ENCODE measurements at regions not wholly inside any gene's neighbourhood (a gene's known extent, or its start where the extent isn't known, plus 50 kb on each side); places are given as distances from the start of the nearest gene placed in this dataset.

DNA sequence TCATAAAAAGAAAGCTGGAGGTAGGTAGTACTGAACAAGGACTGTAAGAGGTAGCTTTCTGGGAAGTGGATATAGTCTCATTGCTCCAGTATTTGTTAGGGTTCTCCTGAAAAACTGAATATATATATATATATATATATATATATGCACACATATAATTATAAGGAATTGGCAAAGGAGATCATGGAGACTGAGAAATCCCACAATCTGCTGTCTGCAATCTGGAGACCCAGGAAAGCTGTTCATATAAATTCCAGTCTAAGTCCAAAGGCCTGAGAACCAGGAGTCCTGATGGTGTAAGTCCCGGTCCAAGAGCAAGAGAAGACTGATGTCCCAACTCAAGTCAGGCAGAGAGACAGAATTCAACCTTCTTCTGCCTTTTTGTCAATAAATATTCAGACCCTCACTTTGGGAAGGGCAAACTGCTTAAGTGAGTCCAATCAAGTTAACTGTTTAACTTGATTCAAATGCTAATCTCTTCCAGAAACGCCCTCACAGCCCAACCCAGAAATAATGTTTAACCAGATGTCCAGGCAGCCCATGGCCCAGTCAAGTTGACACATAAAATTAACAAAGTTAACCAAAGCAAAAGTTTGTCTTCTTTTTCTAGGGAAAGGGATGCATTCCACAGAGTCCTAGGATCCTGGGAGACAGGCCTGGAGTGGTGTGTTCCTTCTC, 225.3 kb upstream of the KAZN start:
- Histone ChIP-seq H3K27ac (ENCODE audit: low read depth, low read length, poor library complexity, severe bottlenecking) (no peak overlapping the region), H3K4me1 (ENCODE audit: insufficient read depth, low read length, poor library complexity, severe bottlenecking) (no peaks in the 10 kb centered on the region), H3K36me3 (ENCODE audit: insufficient read depth, low read length, poor library complexity, severe bottlenecking) (no peaks in the 10 kb centered on the region), H3K9me3 (ENCODE audit: low read depth, low read length, poor library complexity, severe bottlenecking) (no peaks in the 10 kb centered on the region), H3K27me3 (replicated peaks; ENCODE audit: insufficient read depth, low read depth, low read length, poor library complexity) (no peaks in the 10 kb centered on the region), H3K4me3 (ENCODE audit: low read depth, low read length, poor library complexity, severe bottlenecking) (no peak overlapping the region)
- CTCF ChIA-PET = no interaction called here
- TF ChIP-seq CTCF (conservative IDR thresholded peaks at IDR 0.05; ENCODE audit: low read depth, low read length) (no peak), EZH2 (IDR thresholded peaks at IDR 0.05; ENCODE audit: borderline replicate concordance, low read depth, low read length, poor library complexity, severe bottlenecking) (no peak)
- POLR2A ChIA-PET (ENCODE audit: low non-redundant PET) = no interaction called here
- intact Hi-C loops (cut with micrococcal nuclease; ENCODE audit: unreplicated experiment) = no loop called here
- BruUV-seq (replicated peaks) = no TSS peak
- no peak for DNase-seq (ENCODE audit: low spot score)

- DNase-seq (ENCODE audit: low spot score) = no peak
- no peak overlapping the region for H3K4me3 ChIP-seq (ENCODE audit: low read depth, low read length, poor library complexity, severe bottlenecking)
- TF ChIP-seq CTCF (conservative IDR thresholded peaks at IDR 0.05; ENCODE audit: low read depth, low read length) (no peak), EZH2 (IDR thresholded peaks at IDR 0.05; ENCODE audit: borderline replicate concordance, low read depth, low read length, poor library complexity, severe bottlenecking) (no peak)
- no TSS peak for BruUV-seq (replicated peaks)
- intact Hi-C loops (cut with micrococcal nuclease; ENCODE audit: unreplicated experiment) = no loop called here
- POLR2A ChIA-PET (ENCODE audit: low non-redundant PET) = no interaction called here
- CTCF ChIA-PET = no interaction called here
- H3K27me3 ChIP-seq (replicated peaks; ENCODE audit: insufficient read depth, low read depth, low read length, poor library complexity) = no peaks in the 10 kb centered on the region
- no peaks in the 10 kb centered on the region for H3K4me1 ChIP-seq (ENCODE audit: insufficient read depth, low read length, poor library complexity, severe bottlenecking)
- no peaks in the 10 kb centered on the region for H3K36me3 ChIP-seq (ENCODE audit: insufficient read depth, low read length, poor library complexity, severe bottlenecking)
- H3K9me3 ChIP-seq (ENCODE audit: low read depth, low read length, poor library complexity, severe bottlenecking) = peaks cover 1% of the 10 kb centered on the region
- H3K27ac ChIP-seq (ENCODE audit: low read depth, low read length, poor library complexity, severe bottlenecking) = no peak overlapping the region
These were observed 223.3 kb upstream of the KAZN start for GRCh38 chr1:14375226-14375625.

GRCh38 chr1:14377386-14377785, 221.1 kb upstream of the KAZN start:
- no peak for DNase-seq (ENCODE audit: low spot score)
- Histone ChIP-seq H3K27me3 (replicated peaks; ENCODE audit: insufficient read depth, low read depth, low read length, poor library complexity) (no peaks in the 10 kb centered on the region), H3K4me3 (ENCODE audit: low read depth, low read length, poor library complexity, severe bottlenecking) (no peak overlapping the region), H3K36me3 (ENCODE audit: insufficient read depth, low read length, poor library complexity, severe bottlenecking) (no peaks in the 10 kb centered on the region), H3K9me3 (ENCODE audit: low read depth, low read length, poor library complexity, severe bottlenecking) (peaks cover 6% of the 10 kb centered on the region), H3K27ac (ENCODE audit: low read depth, low read length, poor library complexity, severe bottlenecking) (no peak overlapping the region), H3K4me1 (ENCODE audit: insufficient read depth, low read length, poor library complexity, severe bottlenecking) (no peaks in the 10 kb centered on the region)
- CTCF ChIA-PET = no interaction called here
- BruUV-seq (replicated peaks) = no TSS peak
- POLR2A ChIA-PET (ENCODE audit: low non-redundant PET) = no interaction called here
- TF ChIP-seq EZH2 (IDR thresholded peaks at IDR 0.05; ENCODE audit: borderline replicate concordance, low read depth, low read length, poor library complexity, severe bottlenecking) = no peak
- TF ChIP-seq CTCF (conservative IDR thresholded peaks at IDR 0.05; ENCODE audit: low read depth, low read length) = no peak
- intact Hi-C loops (cut with micrococcal nuclease; ENCODE audit: unreplicated experiment) = no loop called here

All from A673 (cell line).